ENCODE measurements at regions not wholly inside any gene's neighbourhood (a gene's known extent, or its start where the extent isn't known, plus 50 kb on each side); places are given as distances from the start of the nearest gene placed in this dataset.

DNA sequence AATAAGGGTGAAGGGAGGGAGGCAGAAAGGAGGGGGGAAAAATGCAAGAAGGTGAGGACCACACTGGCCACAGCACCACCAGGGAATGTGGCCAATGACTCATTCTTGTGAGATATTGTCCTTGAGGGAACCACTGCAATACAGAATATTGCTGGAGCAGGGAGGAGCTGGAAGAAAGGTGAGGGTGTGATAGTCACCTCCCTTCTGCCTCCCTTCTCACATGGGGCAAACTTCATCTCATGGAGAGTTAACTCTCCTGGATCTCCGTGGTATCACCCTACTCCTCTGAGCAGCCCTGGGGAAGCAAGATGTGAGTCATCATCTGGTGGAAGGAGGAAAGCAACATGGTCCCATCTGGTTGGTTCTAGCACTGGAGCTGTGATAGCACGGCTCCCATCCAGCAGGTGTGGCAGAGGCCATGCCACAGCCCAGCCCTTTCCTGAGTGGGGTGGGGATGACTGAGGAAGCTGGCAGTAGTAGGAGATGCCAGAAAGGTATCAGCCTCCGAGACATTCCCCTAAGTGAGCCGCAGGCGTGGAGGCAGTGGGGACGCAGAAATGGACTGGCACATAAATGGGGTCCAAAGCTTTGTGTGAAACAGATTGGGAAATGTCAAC lies 115.9 kb upstream of the LPP start:
- RAD21 ChIA-PET (ENCODE audit: low non-redundant PET in 1 of 2, low total read pairs in 2 of 2, uncharacterized antibody in 2 of 2, unreplicated experiment in 2 of 2), result interaction anchor here in 1 of 2 experiments (0.6 kb wide), 1 partner anchor 17 kb away, joined by 5 read pairs; no protein-coding TSS in a partner anchor
- Histone ChIP-seq H3K9me2 (ENCODE audit: insufficient read depth) (no peaks in the 10 kb centered on the region; the same call in 1 of the 2 replicates), H4K20me1 (ENCODE audit: insufficient read depth) (no peaks in the 10 kb centered on the region), H3K9me3 (ENCODE audit: control insufficient read depth in 1 of 2, insufficient read depth in 1 of 2, low read depth in 1 of 2, low read length in 2 of 2) (no peaks in the 10 kb centered on the region), H3K36me3 (ENCODE audit: control insufficient read depth in 1 of 2, insufficient read depth in 2 of 2, low read length in 2 of 2) (no peaks in the 10 kb centered on the region), H3K27ac (ENCODE audit: low read depth, low read length) (no peak overlapping the region), H3K27me3 (ENCODE audit: insufficient read depth, low read length) (no peaks in the 10 kb centered on the region), H3K4me1 (ENCODE audit: control insufficient read depth in 1 of 2, insufficient read depth in 2 of 2, low read length in 2 of 2) (peaks cover 2 to 16% of the 10 kb centered on the region in 2 experiments; a peak in 3 of 4 replicates), H3K9ac (ENCODE audit: low read length) (no peak overlapping the region), H2AFZ (ENCODE audit: low read depth, low read length, poor library complexity, severe bottlenecking) (peak overlapping the region; percentile 82), H3K79me2 (ENCODE audit: insufficient read depth, low read length) (no peaks in the 10 kb centered on the region), H3K4me2 (ENCODE audit: low read length) (peak overlapping the region; percentile 26; the same call in 1 of the 2 replicates), H3K4me3 (replicated peaks in 1 of 2; ENCODE audit: low read depth in 1 of 2, low read length in 2 of 2) (no peak overlapping the region)
- DNase-seq (ENCODE audit: low read depth, low spot score) (no peak), ATAC-seq (peak; percentile 33)
- intact Hi-C loops (cut with micrococcal nuclease), result loop anchor here (1.0 to 10.0 kb wide), 2 partner anchors 293 to 910 kb away; partner anchors contain the start of gene BCL6
- POLR2A ChIA-PET, result no interaction called here
- BruUV-seq (replicated peaks), result no TSS peak
- no peak for TF ChIP-seq YY1 (IDR thresholded peaks at IDR 0.05; ENCODE audit: extremely low read depth, insufficient replicate concordance, low read depth, low read length)
- no peak for TF ChIP-seq FOSL1 (IDR thresholded peaks at IDR 0.05; ENCODE audit: low read depth)
- no peak for TF ChIP-seq SIN3A (IDR thresholded peaks at IDR 0.05; ENCODE audit: low read depth)
- no peak for TF ChIP-seq SRF (IDR thresholded peaks at IDR 0.05; ENCODE audit: low read depth)
- TF ChIP-seq ZNF274 (IDR thresholded peaks at IDR 0.05; ENCODE audit: low read depth, low read length), result no peak
- no peak for TF ChIP-seq CBX3 (IDR thresholded peaks at IDR 0.05; ENCODE audit: low read depth)
- CTCF ChIA-PET, result interaction anchor here (0.6 to 1.5 kb wide), 4 partner anchors 9 to 917 kb away, joined by 3 to 5 read pairs (median 4); no protein-coding TSS in a partner anchor

DNA sequence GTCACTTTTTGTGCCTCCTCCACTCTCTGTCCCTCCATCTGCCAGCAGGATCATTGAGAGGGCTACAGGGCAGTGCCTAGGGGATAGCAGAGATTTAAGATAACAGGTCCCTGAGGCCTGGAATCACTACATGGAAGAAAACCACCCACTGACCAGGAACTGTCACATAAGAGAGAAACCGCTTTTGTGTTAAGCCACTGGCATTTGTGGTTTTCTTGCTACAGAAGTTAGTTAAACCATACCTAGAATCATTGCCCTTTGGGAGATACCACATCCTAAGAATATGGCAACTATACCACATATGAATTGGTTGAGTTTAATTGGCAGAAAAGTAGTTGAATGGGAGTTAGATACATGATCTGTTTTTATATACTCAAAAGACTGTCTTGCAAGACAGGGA lies 112.8 kb upstream of the LPP start:
- Histone ChIP-seq H3K9ac (ENCODE audit: low read length) (no peak overlapping the region), H2AFZ (ENCODE audit: low read depth, low read length, poor library complexity, severe bottlenecking) (no peak overlapping the region), H4K20me1 (ENCODE audit: insufficient read depth) (no peaks in the 10 kb centered on the region), H3K4me3 (replicated peaks in 1 of 2; ENCODE audit: low read depth in 1 of 2, low read length in 2 of 2) (no peak overlapping the region), H3K9me3 (ENCODE audit: control insufficient read depth in 1 of 2, insufficient read depth in 1 of 2, low read depth in 1 of 2, low read length in 2 of 2) (no peaks in the 10 kb centered on the region), H3K36me3 (ENCODE audit: control insufficient read depth in 1 of 2, insufficient read depth in 2 of 2, low read length in 2 of 2) (no peaks in the 10 kb centered on the region), H3K4me1 (ENCODE audit: control insufficient read depth in 1 of 2, insufficient read depth in 2 of 2, low read length in 2 of 2) (peaks cover 2 to 16% of the 10 kb centered on the region in 2 experiments; a peak in 3 of 4 replicates), H3K27me3 (ENCODE audit: insufficient read depth, low read length) (no peaks in the 10 kb centered on the region), H3K79me2 (ENCODE audit: insufficient read depth, low read length) (no peaks in the 10 kb centered on the region), H3K27ac (ENCODE audit: low read depth, low read length) (no peak overlapping the region), H3K4me2 (ENCODE audit: low read length) (no peak overlapping the region), H3K9me2 (ENCODE audit: insufficient read depth) (no peaks in the 10 kb centered on the region)
- POLR2A ChIA-PET, result no interaction called here
- CTCF ChIA-PET, result no interaction called here
- intact Hi-C loops (cut with micrococcal nuclease), result no loop called here
- RAD21 ChIA-PET (ENCODE audit: low non-redundant PET in 1 of 2, low total read pairs in 2 of 2, uncharacterized antibody in 2 of 2, unreplicated experiment in 2 of 2), result no interaction called here
- ATAC-seq, result no peak
- no peak for TF ChIP-seq POLR2A (IDR thresholded peaks at IDR 0.05; ENCODE audit: borderline replicate concordance, extremely low read depth, insufficient read depth, insufficient read length)
- TF ChIP-seq, protein P1, sequence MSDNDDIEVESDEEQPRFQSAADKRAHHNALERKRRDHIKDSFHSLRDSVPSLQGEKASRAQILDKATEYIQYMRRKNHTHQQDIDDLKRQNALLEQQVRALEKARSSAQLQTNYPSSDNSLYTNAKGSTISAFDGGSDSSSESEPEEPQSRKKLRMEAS (IDR thresholded peaks at IDR 0.05), result no peak
- TF ChIP-seq JUND (IDR thresholded peaks at IDR 0.05), result no peak
- TF ChIP-seq EGR1 (IDR thresholded peaks at IDR 0.05; ENCODE audit: low read depth), result no peak
- TF ChIP-seq RAD21 (IDR thresholded peaks at IDR 0.05; ENCODE audit: low read depth), result no peak
- no peak for TF ChIP-seq ZNF274 (IDR thresholded peaks at IDR 0.05; ENCODE audit: low read depth, low read length)
- TF ChIP-seq YY1 (IDR thresholded peaks at IDR 0.05; ENCODE audit: extremely low read depth, insufficient replicate concordance, low read depth, low read length), result no peak
- TF ChIP-seq CEBPB (IDR thresholded peaks at IDR 0.05; ENCODE audit: low read depth), result no peak
- TF ChIP-seq SRF (IDR thresholded peaks at IDR 0.05; ENCODE audit: low read depth), result no peak
- TF ChIP-seq SP1 (IDR thresholded peaks at IDR 0.05; ENCODE audit: low read depth), result no peak
- TF ChIP-seq, protein P2, sequence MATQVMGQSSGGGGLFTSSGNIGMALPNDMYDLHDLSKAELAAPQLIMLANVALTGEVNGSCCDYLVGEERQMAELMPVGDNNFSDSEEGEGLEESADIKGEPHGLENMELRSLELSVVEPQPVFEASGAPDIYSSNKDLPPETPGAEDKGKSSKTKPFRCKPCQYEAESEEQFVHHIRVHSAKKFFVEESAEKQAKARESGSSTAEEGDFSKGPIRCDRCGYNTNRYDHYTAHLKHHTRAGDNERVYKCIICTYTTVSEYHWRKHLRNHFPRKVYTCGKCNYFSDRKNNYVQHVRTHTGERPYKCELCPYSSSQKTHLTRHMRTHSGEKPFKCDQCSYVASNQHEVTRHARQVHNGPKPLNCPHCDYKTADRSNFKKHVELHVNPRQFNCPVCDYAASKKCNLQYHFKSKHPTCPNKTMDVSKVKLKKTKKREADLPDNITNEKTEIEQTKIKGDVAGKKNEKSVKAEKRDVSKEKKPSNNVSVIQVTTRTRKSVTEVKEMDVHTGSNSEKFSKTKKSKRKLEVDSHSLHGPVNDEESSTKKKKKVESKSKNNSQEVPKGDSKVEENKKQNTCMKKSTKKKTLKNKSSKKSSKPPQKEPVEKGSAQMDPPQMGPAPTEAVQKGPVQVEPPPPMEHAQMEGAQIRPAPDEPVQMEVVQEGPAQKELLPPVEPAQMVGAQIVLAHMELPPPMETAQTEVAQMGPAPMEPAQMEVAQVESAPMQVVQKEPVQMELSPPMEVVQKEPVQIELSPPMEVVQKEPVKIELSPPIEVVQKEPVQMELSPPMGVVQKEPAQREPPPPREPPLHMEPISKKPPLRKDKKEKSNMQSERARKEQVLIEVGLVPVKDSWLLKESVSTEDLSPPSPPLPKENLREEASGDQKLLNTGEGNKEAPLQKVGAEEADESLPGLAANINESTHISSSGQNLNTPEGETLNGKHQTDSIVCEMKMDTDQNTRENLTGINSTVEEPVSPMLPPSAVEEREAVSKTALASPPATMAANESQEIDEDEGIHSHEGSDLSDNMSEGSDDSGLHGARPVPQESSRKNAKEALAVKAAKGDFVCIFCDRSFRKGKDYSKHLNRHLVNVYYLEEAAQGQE (IDR thresholded peaks at IDR 0.05; ENCODE audit: low read depth), result no peak
- DNase-seq (ENCODE audit: low read depth, low spot score), result no peak
- no TSS peak for BruUV-seq (replicated peaks)

Measured in HCT116 (cell line).